ENCODE measurements at regions not wholly inside any gene's neighbourhood (a gene's known extent, or its start where the extent isn't known, plus 50 kb on each side); places are given as distances from the start of the nearest gene placed in this dataset.

DNA sequence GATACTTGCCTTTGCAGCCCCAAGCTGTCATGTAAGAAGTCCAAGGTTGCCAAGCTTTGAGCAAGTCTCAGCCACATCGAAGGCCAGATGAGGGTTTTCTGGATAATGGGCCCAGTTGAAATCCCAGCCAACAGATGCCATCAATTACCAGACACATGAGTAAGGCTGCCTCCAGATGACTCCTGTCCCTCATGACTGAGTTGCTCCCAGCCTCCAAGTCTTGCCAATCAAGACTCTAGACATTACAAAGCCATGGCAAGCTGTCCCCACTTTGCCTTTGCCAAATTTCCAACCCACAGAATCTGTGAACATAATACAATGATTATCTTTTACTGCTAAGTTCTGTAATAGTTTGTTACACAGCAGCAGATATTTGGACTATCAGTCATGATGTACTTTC is 76.8 kb upstream of the ARMC2 start:
- TF ChIP-seq, protein P1, sequence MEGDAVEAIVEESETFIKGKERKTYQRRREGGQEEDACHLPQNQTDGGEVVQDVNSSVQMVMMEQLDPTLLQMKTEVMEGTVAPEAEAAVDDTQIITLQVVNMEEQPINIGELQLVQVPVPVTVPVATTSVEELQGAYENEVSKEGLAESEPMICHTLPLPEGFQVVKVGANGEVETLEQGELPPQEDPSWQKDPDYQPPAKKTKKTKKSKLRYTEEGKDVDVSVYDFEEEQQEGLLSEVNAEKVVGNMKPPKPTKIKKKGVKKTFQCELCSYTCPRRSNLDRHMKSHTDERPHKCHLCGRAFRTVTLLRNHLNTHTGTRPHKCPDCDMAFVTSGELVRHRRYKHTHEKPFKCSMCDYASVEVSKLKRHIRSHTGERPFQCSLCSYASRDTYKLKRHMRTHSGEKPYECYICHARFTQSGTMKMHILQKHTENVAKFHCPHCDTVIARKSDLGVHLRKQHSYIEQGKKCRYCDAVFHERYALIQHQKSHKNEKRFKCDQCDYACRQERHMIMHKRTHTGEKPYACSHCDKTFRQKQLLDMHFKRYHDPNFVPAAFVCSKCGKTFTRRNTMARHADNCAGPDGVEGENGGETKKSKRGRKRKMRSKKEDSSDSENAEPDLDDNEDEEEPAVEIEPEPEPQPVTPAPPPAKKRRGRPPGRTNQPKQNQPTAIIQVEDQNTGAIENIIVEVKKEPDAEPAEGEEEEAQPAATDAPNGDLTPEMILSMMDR (conservative IDR thresholded peaks at IDR 0.05; ENCODE audit: low read depth in 2 of 2): no peak
- no peak for TF ChIP-seq EZH2phosphoT487 (IDR thresholded peaks at IDR 0.05; ENCODE audit: unreplicated experiment)
- no peak for TF ChIP-seq POLR2AphosphoS5 (IDR thresholded peaks at IDR 0.05; ENCODE audit: low read depth)
- TF ChIP-seq EZH2 (IDR thresholded peaks at IDR 0.05; ENCODE audit: low read depth, unreplicated experiment): no peak
- TF ChIP-seq, protein P2, sequence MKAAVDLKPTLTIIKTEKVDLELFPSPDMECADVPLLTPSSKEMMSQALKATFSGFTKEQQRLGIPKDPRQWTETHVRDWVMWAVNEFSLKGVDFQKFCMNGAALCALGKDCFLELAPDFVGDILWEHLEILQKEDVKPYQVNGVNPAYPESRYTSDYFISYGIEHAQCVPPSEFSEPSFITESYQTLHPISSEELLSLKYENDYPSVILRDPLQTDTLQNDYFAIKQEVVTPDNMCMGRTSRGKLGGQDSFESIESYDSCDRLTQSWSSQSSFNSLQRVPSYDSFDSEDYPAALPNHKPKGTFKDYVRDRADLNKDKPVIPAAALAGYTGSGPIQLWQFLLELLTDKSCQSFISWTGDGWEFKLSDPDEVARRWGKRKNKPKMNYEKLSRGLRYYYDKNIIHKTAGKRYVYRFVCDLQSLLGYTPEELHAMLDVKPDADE (IDR thresholded peaks at IDR 0.05): no peak
- TF ChIP-seq, protein P3, sequence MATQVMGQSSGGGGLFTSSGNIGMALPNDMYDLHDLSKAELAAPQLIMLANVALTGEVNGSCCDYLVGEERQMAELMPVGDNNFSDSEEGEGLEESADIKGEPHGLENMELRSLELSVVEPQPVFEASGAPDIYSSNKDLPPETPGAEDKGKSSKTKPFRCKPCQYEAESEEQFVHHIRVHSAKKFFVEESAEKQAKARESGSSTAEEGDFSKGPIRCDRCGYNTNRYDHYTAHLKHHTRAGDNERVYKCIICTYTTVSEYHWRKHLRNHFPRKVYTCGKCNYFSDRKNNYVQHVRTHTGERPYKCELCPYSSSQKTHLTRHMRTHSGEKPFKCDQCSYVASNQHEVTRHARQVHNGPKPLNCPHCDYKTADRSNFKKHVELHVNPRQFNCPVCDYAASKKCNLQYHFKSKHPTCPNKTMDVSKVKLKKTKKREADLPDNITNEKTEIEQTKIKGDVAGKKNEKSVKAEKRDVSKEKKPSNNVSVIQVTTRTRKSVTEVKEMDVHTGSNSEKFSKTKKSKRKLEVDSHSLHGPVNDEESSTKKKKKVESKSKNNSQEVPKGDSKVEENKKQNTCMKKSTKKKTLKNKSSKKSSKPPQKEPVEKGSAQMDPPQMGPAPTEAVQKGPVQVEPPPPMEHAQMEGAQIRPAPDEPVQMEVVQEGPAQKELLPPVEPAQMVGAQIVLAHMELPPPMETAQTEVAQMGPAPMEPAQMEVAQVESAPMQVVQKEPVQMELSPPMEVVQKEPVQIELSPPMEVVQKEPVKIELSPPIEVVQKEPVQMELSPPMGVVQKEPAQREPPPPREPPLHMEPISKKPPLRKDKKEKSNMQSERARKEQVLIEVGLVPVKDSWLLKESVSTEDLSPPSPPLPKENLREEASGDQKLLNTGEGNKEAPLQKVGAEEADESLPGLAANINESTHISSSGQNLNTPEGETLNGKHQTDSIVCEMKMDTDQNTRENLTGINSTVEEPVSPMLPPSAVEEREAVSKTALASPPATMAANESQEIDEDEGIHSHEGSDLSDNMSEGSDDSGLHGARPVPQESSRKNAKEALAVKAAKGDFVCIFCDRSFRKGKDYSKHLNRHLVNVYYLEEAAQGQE (IDR thresholded peaks at IDR 0.05; ENCODE audit: unreplicated experiment): no peak

Data from GM23338 (cell line).